ENCODE measurements at regions not wholly inside any gene's neighbourhood (a gene's known extent, or its start where the extent isn't known, plus 50 kb on each side); places are given as distances from the start of the nearest gene placed in this dataset.

DNA sequence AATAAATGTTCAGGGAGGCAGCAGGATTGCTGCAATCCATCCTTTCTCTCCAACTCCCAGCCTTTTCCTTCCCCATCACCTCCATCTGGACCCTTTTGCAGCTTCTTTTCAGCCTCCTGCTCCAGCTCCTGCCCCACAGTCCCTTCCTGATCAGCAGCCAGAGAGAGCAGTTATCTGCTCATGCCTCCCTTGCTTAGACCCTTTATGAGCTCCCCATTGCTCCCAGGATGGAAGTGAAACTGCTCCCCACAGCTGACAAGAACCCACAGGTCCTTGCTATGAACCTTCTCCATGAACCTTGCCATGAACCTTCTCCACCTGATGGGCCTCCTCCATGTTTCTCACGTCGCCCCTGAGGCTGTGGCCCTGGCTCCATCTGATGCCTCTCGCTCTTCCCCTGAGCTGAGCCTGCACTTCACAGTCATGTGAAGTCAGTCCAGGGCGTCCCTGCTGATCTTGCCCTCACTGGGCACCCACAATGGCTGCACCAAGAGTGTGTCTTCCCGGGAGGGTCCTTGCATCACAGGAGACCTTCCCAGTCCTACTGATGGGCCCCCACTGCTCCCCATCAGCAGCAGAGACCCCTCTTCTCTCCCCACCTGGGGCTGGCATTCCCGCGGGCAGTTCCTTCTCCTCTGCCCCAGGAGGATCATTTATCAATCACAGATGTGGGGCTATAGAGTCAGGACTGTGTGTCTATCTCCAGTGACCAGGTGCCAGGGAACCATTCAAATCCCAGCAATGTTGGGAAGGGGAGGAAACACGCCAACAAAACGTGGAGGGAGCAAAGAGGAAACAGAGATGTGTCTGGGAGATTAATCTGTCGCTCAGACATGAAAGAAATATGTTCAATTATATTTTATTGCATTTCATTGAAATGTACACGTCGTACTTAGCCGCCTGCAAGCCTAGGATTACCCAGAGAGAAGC is 73.1 kb downstream of the MATN1 start:
- ChIA-PET CTCF (no interaction called here), POLR2A (no interaction called here)
- DNase-seq (ENCODE audit: low read depth in 1 of 2, low spot score in 1 of 2): no peak
- Histone ChIP-seq H3K27ac (no peak overlapping the region), H3K4me2 (no peak overlapping the region), H3K4me1 (no peaks in the 10 kb centered on the region), H3K4me3 (no peak overlapping the region), H3K9me3 (no peaks in the 10 kb centered on the region)
- no peak for TF ChIP-seq MYC (IDR thresholded peaks at IDR 0.05; ENCODE audit: borderline replicate concordance, low read length)
- no peak for TF ChIP-seq EHF (CRISPR knock-in tag; IDR thresholded peaks at IDR 0.05)
- no peak for TF ChIP-seq RNF2 (IDR thresholded peaks at IDR 0.05; ENCODE audit: borderline replicate concordance, low read depth)
- TF ChIP-seq TP53 (CRISPR knock-in tag; IDR thresholded peaks at IDR 0.05): no peak
- TF ChIP-seq ZC3H11A (IDR thresholded peaks at IDR 0.05): no peak
- TF ChIP-seq PHF8 (IDR thresholded peaks at IDR 0.05; ENCODE audit: borderline replicate concordance, low read depth): no peak
- TF ChIP-seq TFCP2L1 (CRISPR knock-in tag; IDR thresholded peaks at IDR 0.05): no peak
- FAIRE-seq: no peak
- peak in 1 of 2 experiments; percentile 46; a peak in 2 of 6 replicates for ATAC-seq
- 52% methylated on average over 12 of the region's 13 CpGs for WGBS (ENCODE audit: missing lambda C conversion rate)

DNA sequence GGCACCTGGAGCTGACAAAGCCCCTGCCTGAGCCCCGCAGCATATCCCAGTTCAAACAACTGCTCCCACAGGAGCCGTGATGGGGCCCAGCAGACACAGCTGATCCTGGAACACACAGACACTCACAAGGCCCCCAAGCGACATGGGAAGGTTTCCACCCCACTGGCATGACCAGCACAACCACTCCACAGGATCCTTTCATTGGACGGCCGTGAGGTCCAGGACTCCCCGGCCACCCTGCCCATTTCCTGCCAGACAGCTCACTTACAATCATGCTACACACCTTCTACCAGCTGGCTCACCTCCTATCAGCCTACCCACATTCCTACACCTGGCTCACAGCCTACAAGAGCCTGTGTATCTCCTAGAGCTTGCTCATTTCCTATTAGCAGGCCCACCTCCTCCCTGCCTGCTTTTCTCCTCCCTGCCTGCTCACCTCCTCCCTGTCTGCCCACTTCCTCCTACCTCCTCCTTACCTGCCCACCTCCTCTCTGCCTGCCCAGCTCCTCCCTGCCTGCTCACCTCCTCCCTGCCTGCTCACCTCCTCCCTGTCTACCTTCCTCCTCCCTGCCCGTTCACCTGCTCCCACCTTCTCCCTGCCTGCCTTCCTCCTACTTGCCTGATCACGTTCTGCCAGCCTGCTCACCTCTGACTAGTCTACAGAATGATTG is 73.9 kb downstream of the MATN1 start:
- TF ChIP-seq CHD4 (IDR thresholded peaks at IDR 0.05; ENCODE audit: borderline replicate concordance) (no peak), KDM5A (IDR thresholded peaks at IDR 0.05) (no peak), CBX8 (IDR thresholded peaks at IDR 0.05) (no peak), GATA3 (IDR thresholded peaks at IDR 0.05; ENCODE audit: borderline replicate concordance) (no peak), HOXB13 (CRISPR knock-in tag; IDR thresholded peaks at IDR 0.05; ENCODE audit: low read depth) (no peak), ZSCAN20 (CRISPR knock-in tag; IDR thresholded peaks at IDR 0.05) (no peak), EP300 (IDR thresholded peaks at IDR 0.05) (no peak), MYC (IDR thresholded peaks at IDR 0.05; ENCODE audit: borderline replicate concordance, low read length) (no peak), RAD21 (conservative IDR thresholded peaks at IDR 0.05 in 1 of 2, IDR thresholded peaks at IDR 0.05 in 1 of 2) (no peak), RARB (CRISPR knock-in tag; IDR thresholded peaks at IDR 0.05) (no peak), ZFP36 (IDR thresholded peaks at IDR 0.05; ENCODE audit: borderline replicate concordance, partially characterized antibody) (no peak), CEBPB (IDR thresholded peaks at IDR 0.05) (no peak), RFX5 (IDR thresholded peaks at IDR 0.05) (no peak), CBX2 (IDR thresholded peaks at IDR 0.05; ENCODE audit: borderline replicate concordance, low read depth) (no peak)
- TF ChIP-seq, protein P1, sequence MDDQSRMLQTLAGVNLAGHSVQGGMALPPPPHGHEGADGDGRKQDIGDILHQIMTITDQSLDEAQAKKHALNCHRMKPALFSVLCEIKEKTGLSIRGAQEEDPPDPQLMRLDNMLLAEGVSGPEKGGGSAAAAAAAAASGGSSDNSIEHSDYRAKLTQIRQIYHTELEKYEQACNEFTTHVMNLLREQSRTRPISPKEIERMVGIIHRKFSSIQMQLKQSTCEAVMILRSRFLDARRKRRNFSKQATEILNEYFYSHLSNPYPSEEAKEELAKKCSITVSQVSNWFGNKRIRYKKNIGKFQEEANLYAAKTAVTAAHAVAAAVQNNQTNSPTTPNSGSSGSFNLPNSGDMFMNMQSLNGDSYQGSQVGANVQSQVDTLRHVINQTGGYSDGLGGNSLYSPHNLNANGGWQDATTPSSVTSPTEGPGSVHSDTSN (IDR thresholded peaks at IDR 0.05): no peak
- TF ChIP-seq, protein P2, sequence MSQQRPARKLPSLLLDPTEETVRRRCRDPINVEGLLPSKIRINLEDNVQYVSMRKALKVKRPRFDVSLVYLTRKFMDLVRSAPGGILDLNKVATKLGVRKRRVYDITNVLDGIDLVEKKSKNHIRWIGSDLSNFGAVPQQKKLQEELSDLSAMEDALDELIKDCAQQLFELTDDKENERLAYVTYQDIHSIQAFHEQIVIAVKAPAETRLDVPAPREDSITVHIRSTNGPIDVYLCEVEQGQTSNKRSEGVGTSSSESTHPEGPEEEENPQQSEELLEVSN (IDR thresholded peaks at IDR 0.05; ENCODE audit: borderline replicate concordance, low read depth): no peak
- no peaks in the 10 kb centered on the region for H3K4me1 ChIP-seq
- 52% methylated on average over 8 of the region's 8 CpGs for WGBS (ENCODE audit: missing lambda C conversion rate)
- ChIA-PET CTCF (no interaction called here), POLR2A (no interaction called here)
- DNase-seq (ENCODE audit: low read depth in 1 of 2, low spot score in 1 of 2): no peak
- H3K4me3 ChIP-seq: no peak overlapping the region
- H3K4me2 ChIP-seq: no peak overlapping the region
- H3K27ac ChIP-seq: no peak overlapping the region
- no peak for FAIRE-seq
- H3K9me3 ChIP-seq: no peaks in the 10 kb centered on the region
- peak in 1 of 2 experiments; percentile 26; a peak in 1 of 6 replicates for ATAC-seq
